HepG2 (cell line): ENCODE measurements at regions not wholly inside any gene's neighbourhood (a gene's known extent, or its start where the extent isn't known, plus 50 kb on each side); places are given as distances from the start of the nearest gene placed in this dataset.
A peak's percentile ranks its signal among the peaks of the same experiment; 100 is the strongest.

ENCODE experiments used
- CERS6 ChIP-seq: sonication (generic); formaldehyde crosslinking; IDR thresholded peaks from 2 replicates; pipeline ENCODE4 v1.5.0; 2020; ENCODE audit warnings: missing genetic modification reagents
- EHMT2 ChIP-seq: fragments of 200-600 bp; sonication (generic); IDR thresholded peaks from 2 replicates; pipeline ENCODE4 v1.7.0; 2017; ENCODE audit warnings: antibody characterized with exemption, low read depth, low read length, borderline replicate concordance
- GTF3A ChIP-seq: sonication (generic); formaldehyde crosslinking; conservative IDR thresholded peaks from 2 replicates; pipeline ENCODE4 v1.4.0; 2020; ENCODE audit warnings: mild to moderate bottlenecking, missing genetic modification reagents
- KLF13 ChIP-seq: sonication (generic); formaldehyde crosslinking; IDR thresholded peaks from 2 replicates; pipeline ENCODE4 v1.4.0; 2020; ENCODE audit warnings: mild to moderate bottlenecking, missing genetic modification reagents
- KMT2B ChIP-seq: IDR thresholded peaks from 2 replicates; pipeline ENCODE4 v1.6.1; 2016; ENCODE audit warnings: missing genetic modification reagents, missing compliant biosample characterization
- MEIS2 ChIP-seq: sonication (generic); formaldehyde crosslinking; IDR thresholded peaks from 2 replicates; pipeline ENCODE4 v1.9.0; 2021; ENCODE audit warnings: mild to moderate bottlenecking, missing genetic modification reagents
- PHF21A ChIP-seq: sonication (generic); formaldehyde crosslinking; IDR thresholded peaks from 2 replicates; pipeline ENCODE4 v1.5.0; 2020; ENCODE audit warnings: mild to moderate bottlenecking, missing genetic modification reagents
- RAD51 ChIP-seq: fragments of 450-650 bp; IDR thresholded peaks from 2 replicates; pipeline ENCODE4 v1.6.1; 2016; ENCODE audit warnings: borderline replicate concordance
- RBFOX2 ChIP-seq: fragments of 200-400 bp; formaldehyde crosslinking; IDR thresholded peaks from 2 replicates; pipeline ENCODE4 v1.6.1; 2017; ENCODE audit warnings: low read depth, mild to moderate bottlenecking, low read length
- ZBTB40 ChIP-seq, 2 experiments: fragments of 450-650 bp in 1 of 2; sonication (generic) in 1 of 2; formaldehyde crosslinking in 1 of 2; IDR thresholded peaks; 2 replicates each; pipeline versions ENCODE4 v1.6.1 to v1.8.0; 2016 to 2022; ENCODE audit warnings: antibody characterized with exemption in 1 of 2, mild to moderate bottlenecking in 1 of 2, missing genetic modification reagents in 1 of 2
- ZBTB7B ChIP-seq: sonication (generic); formaldehyde crosslinking; IDR thresholded peaks from 2 replicates; pipeline ENCODE4 v1.4.0; 2020; ENCODE audit warnings: missing genetic modification reagents
- ZNF362 ChIP-seq: sonication (generic); formaldehyde crosslinking; IDR thresholded peaks from 2 replicates; pipeline ENCODE4 v1.4.0; 2020; ENCODE audit warnings: missing genetic modification reagents, mild to moderate bottlenecking, borderline replicate concordance
- ZNF432 ChIP-seq: sonication (generic); formaldehyde crosslinking; IDR thresholded peaks from 2 replicates; pipeline ENCODE4 v1.5.0; 2020; ENCODE audit warnings: missing genetic modification reagents, mild to moderate bottlenecking, borderline replicate concordance
- ZNF496 ChIP-seq: sonication (generic); formaldehyde crosslinking; IDR thresholded peaks from 2 replicates; pipeline ENCODE4 v1.8.1; 2023; ENCODE audit warnings: mild to moderate bottlenecking, moderate library complexity, missing genetic modification reagents; ENCODE audit not compliant: insufficient replicate concordance
- ZNF513 ChIP-seq: sonication (generic); formaldehyde crosslinking; conservative IDR thresholded peaks from 2 replicates; pipeline ENCODE4 v1.5.0; 2020; ENCODE audit warnings: missing genetic modification reagents

- 0 out of 2 replicates have a peak, but pooled peaks have one; percentile 56 for TF ChIP-seq MEIS2 (CRISPR knock-in tag)
- peak; percentile 72 for TF ChIP-seq RBFOX2
- no peak for TF ChIP-seq ZBTB40 (IDR thresholded peaks at IDR 0.05)
- TF ChIP-seq ZBTB40 (CRISPR knock-in tag; IDR thresholded peaks at IDR 0.05): peak; percentile 52; the same call in 1 of the 2 replicates
- peak; percentile 75; the same call in 1 of the 2 replicates for TF ChIP-seq KMT2B (CRISPR knock-in tag)
- no peak; the same call in 1 of the 2 replicates for TF ChIP-seq EHMT2
- no peak for TF ChIP-seq ZNF432 (CRISPR knock-in tag)
- TF ChIP-seq CERS6 (CRISPR knock-in tag): no peak
- no peak for TF ChIP-seq ZNF362
- no peak; the same call in 1 of the 2 replicates for TF ChIP-seq PHF21A (CRISPR knock-in tag)
- TF ChIP-seq ZNF513 (CRISPR knock-in tag): no peak
- TF ChIP-seq ZNF496: no peak
- TF ChIP-seq RAD51: no peak
- peak; percentile 69; the same call in 1 of the 2 replicates for TF ChIP-seq ZBTB7B (CRISPR knock-in tag)
- TF ChIP-seq GTF3A (CRISPR knock-in tag): no peak
- no peak for TF ChIP-seq KLF13 (CRISPR knock-in tag)
These were observed 219.3 kb upstream of the ATP10A start (continued) for GRCh38 chr15:26082221-26083109.
